ENCODE measurements at regions not wholly inside any gene's neighbourhood (a gene's known extent, or its start where the extent isn't known, plus 50 kb on each side); places are given as distances from the start of the nearest gene placed in this dataset.

- intact Hi-C loops (cut with micrococcal nuclease) = no loop called here
- TF ChIP-seq CTCF (IDR thresholded peaks at IDR 0.05; ENCODE audit: borderline replicate concordance) = no peak
Observed at GRCh38 chr6:2558098-2558680, 192.5 kb downstream of the MYLK4 start.

GRCh38 chr6:2557181-2557720 is 193.5 kb downstream of the MYLK4 start:
- Histone ChIP-seq H3K4me1 (no peaks in the 10 kb centered on the region), H3K27me3 (ENCODE audit: low read depth) (no peaks in the 10 kb centered on the region), H3K4me3 (no peak overlapping the region), H3K27ac (replicated peaks) (no peak overlapping the region), H3K36me3 (no peaks in the 10 kb centered on the region), H3K9me3 (replicated peaks) (no peaks in the 10 kb centered on the region)
- TF ChIP-seq CTCF (IDR thresholded peaks at IDR 0.05; ENCODE audit: borderline replicate concordance) = no peak
- intact Hi-C loops (cut with micrococcal nuclease) = no loop called here
- DNase-seq = no peak

More at GRCh38 chr6:2558098-2558680, 192.5 kb downstream of the MYLK4 start:
- H3K4me3 ChIP-seq = no peak overlapping the region
- no peak overlapping the region for H3K27ac ChIP-seq (replicated peaks)
- no peaks in the 10 kb centered on the region for H3K27me3 ChIP-seq (ENCODE audit: low read depth)
- H3K9me3 ChIP-seq (replicated peaks) = no peaks in the 10 kb centered on the region
- H3K4me1 ChIP-seq = peaks cover 9% of the 10 kb centered on the region
- DNase-seq = no peak
- H3K36me3 ChIP-seq = no peaks in the 10 kb centered on the region

- no peak overlapping the region for H3K27ac ChIP-seq (replicated peaks)
- intact Hi-C loops (cut with micrococcal nuclease) = no loop called here
- no peaks in the 10 kb centered on the region for H3K27me3 ChIP-seq (ENCODE audit: low read depth)
- DNase-seq = no peak
- no peaks in the 10 kb centered on the region for H3K4me1 ChIP-seq
- H3K36me3 ChIP-seq = no peaks in the 10 kb centered on the region
- no peak overlapping the region for H3K4me3 ChIP-seq
- TF ChIP-seq CTCF (IDR thresholded peaks at IDR 0.05; ENCODE audit: borderline replicate concordance) = no peak
- no peaks in the 10 kb centered on the region for H3K9me3 ChIP-seq (replicated peaks)
Observed at GRCh38 chr6:2556761-2557160, 194.0 kb downstream of the MYLK4 start.

- H3K27me3 ChIP-seq (ENCODE audit: low read depth) = no peaks in the 10 kb centered on the region
- no peaks in the 10 kb centered on the region for H3K9me3 ChIP-seq (replicated peaks)
- intact Hi-C loops (cut with micrococcal nuclease) = no loop called here
- no peak for DNase-seq
- no peak for TF ChIP-seq CTCF (IDR thresholded peaks at IDR 0.05; ENCODE audit: borderline replicate concordance)
- no peaks in the 10 kb centered on the region for H3K36me3 ChIP-seq
- H3K27ac ChIP-seq (replicated peaks) = no peak overlapping the region
- H3K4me3 ChIP-seq = no peak overlapping the region
- no peaks in the 10 kb centered on the region for H3K4me1 ChIP-seq
Observed at GRCh38 chr6:2554651-2555260, 196.0 kb downstream of the MYLK4 start.

GRCh38 chr6:2552526-2553154 is 198.1 kb downstream of the MYLK4 start:
- DNase-seq = no peak
- H3K4me1 ChIP-seq = no peaks in the 10 kb centered on the region
- TF ChIP-seq CTCF (IDR thresholded peaks at IDR 0.05; ENCODE audit: borderline replicate concordance) = no peak
- no peaks in the 10 kb centered on the region for H3K36me3 ChIP-seq
- no peak overlapping the region for H3K4me3 ChIP-seq
- H3K27ac ChIP-seq (replicated peaks) = no peak overlapping the region
- intact Hi-C loops (cut with micrococcal nuclease) = no loop called here
- H3K27me3 ChIP-seq (ENCODE audit: low read depth) = no peaks in the 10 kb centered on the region
- peaks cover 7% of the 10 kb centered on the region for H3K9me3 ChIP-seq (replicated peaks)

Measured in left ventricle myocardium inferior (tissue), 1 donor.